ENCODE measurements at regions not wholly inside any gene's neighbourhood (a gene's known extent, or its start where the extent isn't known, plus 50 kb on each side); places are given as distances from the start of the nearest gene placed in this dataset.

DNA sequence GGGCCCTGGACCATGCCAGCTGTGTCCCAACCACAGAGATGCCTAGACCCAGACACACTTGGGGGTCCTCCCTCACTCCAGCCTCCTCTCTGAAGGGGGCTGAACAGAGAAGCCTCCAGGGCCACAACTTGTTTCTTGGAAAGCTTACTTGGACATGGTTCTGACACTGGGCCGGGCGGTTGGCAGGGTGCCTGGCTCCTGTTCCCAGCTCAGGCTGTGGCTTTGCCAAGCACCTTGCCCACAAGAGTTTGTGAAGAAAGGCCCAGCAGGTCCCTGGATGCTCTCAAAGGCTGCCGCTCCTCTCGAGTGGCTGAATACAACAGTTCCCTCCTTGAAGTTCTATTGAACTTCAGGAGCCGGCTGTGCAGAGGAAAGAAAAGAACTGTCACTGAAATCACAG, 181.6 kb downstream of the PTPN20 start:
- Histone ChIP-seq H3K4me1 (ENCODE audit: insufficient read depth) (no peaks in the 10 kb centered on the region), H3K4me2 (no peak overlapping the region), H3K27me3 (no peaks in the 10 kb centered on the region), H2AFZ (no peak overlapping the region), H3K27ac (no peak overlapping the region), H3K9me2 (replicated peaks; ENCODE audit: insufficient read depth) (no peaks in the 10 kb centered on the region), H3K4me3 (no peak overlapping the region), H4K20me1 (ENCODE audit: insufficient read depth, poor library complexity, severe bottlenecking) (no peaks in the 10 kb centered on the region), H3K36me3 (replicated peaks; ENCODE audit: insufficient read depth, low read depth) (no peaks in the 10 kb centered on the region), H3K79me2 (no peaks in the 10 kb centered on the region), H3K9me3 (ENCODE audit: low read depth) (no peaks in the 10 kb centered on the region)
- 97% methylated on average over 5 of the region's 5 CpGs for WGBS (ENCODE audit: low lambda C conversion rate, missing lambda C conversion rate)
- no peak for DNase-seq (ENCODE audit: low spot score)
- TF ChIP-seq EZH2phosphoT487 (IDR thresholded peaks at IDR 0.05; ENCODE audit: low read depth, severe bottlenecking, unreplicated experiment) (no peak), EZH2 (IDR thresholded peaks at IDR 0.05; ENCODE audit: borderline replicate concordance) (no peak)
- TF ChIP-seq, protein P1, sequence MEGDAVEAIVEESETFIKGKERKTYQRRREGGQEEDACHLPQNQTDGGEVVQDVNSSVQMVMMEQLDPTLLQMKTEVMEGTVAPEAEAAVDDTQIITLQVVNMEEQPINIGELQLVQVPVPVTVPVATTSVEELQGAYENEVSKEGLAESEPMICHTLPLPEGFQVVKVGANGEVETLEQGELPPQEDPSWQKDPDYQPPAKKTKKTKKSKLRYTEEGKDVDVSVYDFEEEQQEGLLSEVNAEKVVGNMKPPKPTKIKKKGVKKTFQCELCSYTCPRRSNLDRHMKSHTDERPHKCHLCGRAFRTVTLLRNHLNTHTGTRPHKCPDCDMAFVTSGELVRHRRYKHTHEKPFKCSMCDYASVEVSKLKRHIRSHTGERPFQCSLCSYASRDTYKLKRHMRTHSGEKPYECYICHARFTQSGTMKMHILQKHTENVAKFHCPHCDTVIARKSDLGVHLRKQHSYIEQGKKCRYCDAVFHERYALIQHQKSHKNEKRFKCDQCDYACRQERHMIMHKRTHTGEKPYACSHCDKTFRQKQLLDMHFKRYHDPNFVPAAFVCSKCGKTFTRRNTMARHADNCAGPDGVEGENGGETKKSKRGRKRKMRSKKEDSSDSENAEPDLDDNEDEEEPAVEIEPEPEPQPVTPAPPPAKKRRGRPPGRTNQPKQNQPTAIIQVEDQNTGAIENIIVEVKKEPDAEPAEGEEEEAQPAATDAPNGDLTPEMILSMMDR (IDR thresholded peaks at IDR 0.05; ENCODE audit: poor library complexity) = no peak

DNA sequence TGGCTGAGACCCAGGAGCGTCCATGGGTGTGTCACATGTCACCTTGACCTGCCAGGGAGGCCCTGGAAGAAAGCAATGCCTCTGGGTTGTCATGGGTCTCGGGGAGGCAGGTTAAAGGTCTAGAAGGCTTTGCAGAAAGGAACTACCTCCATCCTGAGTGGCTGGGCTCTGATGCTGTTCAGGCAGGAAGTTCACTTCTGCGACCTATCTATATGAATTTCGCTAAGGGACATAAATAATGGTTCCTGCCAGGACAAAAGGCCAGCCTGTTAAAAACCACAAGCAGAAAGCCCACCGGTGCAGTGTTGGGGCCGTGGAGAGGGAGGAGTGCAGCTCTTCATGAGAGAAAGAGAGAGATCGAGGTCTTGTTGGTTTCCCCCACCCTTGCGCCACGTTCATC, 182.9 kb downstream of the PTPN20 start:
- no peaks in the 10 kb centered on the region for H3K4me1 ChIP-seq (ENCODE audit: insufficient read depth)
- no peaks in the 10 kb centered on the region for H3K9me2 ChIP-seq (replicated peaks; ENCODE audit: insufficient read depth)
- no peaks in the 10 kb centered on the region for H3K27me3 ChIP-seq
- no peak overlapping the region for H3K4me3 ChIP-seq
- no peak for TF ChIP-seq EZH2 (IDR thresholded peaks at IDR 0.05; ENCODE audit: borderline replicate concordance)
- TF ChIP-seq, protein P1 (IDR thresholded peaks at IDR 0.05; ENCODE audit: poor library complexity) = no peak
- no peak for TF ChIP-seq EZH2phosphoT487 (IDR thresholded peaks at IDR 0.05; ENCODE audit: low read depth, severe bottlenecking, unreplicated experiment)
- H3K36me3 ChIP-seq (replicated peaks; ENCODE audit: insufficient read depth, low read depth) = no peaks in the 10 kb centered on the region
- 89% methylated on average over 9 of the region's 9 CpGs for WGBS (ENCODE audit: low lambda C conversion rate, missing lambda C conversion rate)
- no peaks in the 10 kb centered on the region for H3K9me3 ChIP-seq (ENCODE audit: low read depth)
- no peak overlapping the region for H3K27ac ChIP-seq
- no peak overlapping the region for H3K4me2 ChIP-seq
- DNase-seq (ENCODE audit: low spot score) = no peak
- H4K20me1 ChIP-seq (ENCODE audit: insufficient read depth, poor library complexity, severe bottlenecking) = no peaks in the 10 kb centered on the region
- H2AFZ ChIP-seq = no peak overlapping the region
- no peaks in the 10 kb centered on the region for H3K79me2 ChIP-seq

DNA sequence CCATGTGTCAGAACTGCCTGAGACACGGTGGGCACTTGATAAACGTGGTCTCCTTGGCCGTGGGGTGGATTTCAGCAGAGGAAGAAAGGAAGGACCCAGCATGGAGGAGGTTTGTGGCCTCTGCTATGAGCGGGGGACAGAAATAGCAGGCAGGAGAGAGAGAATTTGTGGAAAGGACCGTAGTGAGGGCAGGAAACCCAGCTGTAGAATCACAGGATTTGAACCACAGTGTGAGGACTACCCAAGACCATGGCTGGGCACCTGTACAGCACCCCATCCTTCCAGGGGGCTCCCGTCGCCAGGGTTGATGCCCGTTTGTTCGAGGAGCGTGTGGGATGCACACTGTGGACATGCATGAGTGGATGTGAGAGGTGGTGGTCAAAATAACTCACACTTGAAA, 183.4 kb downstream of the PTPN20 start:
- H3K4me3 ChIP-seq = no peak overlapping the region
- no peak overlapping the region for H3K4me2 ChIP-seq
- no peak for DNase-seq (ENCODE audit: low spot score)
- H2AFZ ChIP-seq = no peak overlapping the region
- H3K4me1 ChIP-seq (ENCODE audit: insufficient read depth) = no peaks in the 10 kb centered on the region
- no peaks in the 10 kb centered on the region for H3K27me3 ChIP-seq
- H3K9me3 ChIP-seq (ENCODE audit: low read depth) = no peaks in the 10 kb centered on the region
- TF ChIP-seq EZH2phosphoT487 (IDR thresholded peaks at IDR 0.05; ENCODE audit: low read depth, severe bottlenecking, unreplicated experiment) = no peak
- no peak for TF ChIP-seq EZH2 (IDR thresholded peaks at IDR 0.05; ENCODE audit: borderline replicate concordance)
- TF ChIP-seq, protein P1 (IDR thresholded peaks at IDR 0.05; ENCODE audit: poor library complexity) = no peak
- no peaks in the 10 kb centered on the region for H3K9me2 ChIP-seq (replicated peaks; ENCODE audit: insufficient read depth)
- no peaks in the 10 kb centered on the region for H3K79me2 ChIP-seq
- 86% methylated on average over 10 of the region's 10 CpGs for WGBS (ENCODE audit: low lambda C conversion rate, missing lambda C conversion rate)
- H3K27ac ChIP-seq = no peak overlapping the region
- no peaks in the 10 kb centered on the region for H3K36me3 ChIP-seq (replicated peaks; ENCODE audit: insufficient read depth, low read depth)
- no peaks in the 10 kb centered on the region for H4K20me1 ChIP-seq (ENCODE audit: insufficient read depth, poor library complexity, severe bottlenecking)

DNA sequence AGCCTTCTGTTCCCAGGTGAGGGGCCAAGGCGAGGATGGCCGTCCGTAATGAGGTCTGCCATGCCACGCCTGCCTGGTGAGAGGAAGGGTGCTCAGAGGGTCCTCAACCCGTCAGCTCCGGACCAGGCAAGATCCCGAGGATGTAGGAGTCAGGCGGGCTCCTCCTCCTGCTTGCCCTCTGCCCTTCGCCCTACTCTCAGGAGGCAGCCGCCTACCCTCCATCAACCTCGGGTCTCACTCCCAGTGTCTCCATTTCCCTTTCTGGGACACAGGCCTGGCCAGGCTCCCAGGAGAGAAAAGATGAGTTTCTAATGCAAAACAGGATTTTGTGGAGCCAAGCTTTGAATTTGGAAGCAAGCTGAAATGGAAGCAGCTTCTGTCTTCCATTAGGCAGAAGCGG, 184.0 kb downstream of the PTPN20 start:
- 93% methylated on average over 12 of the region's 12 CpGs for WGBS (ENCODE audit: low lambda C conversion rate, missing lambda C conversion rate)
- H3K27me3 ChIP-seq = no peaks in the 10 kb centered on the region
- no peak overlapping the region for H3K4me3 ChIP-seq
- H3K4me1 ChIP-seq (ENCODE audit: insufficient read depth) = no peaks in the 10 kb centered on the region
- no peaks in the 10 kb centered on the region for H4K20me1 ChIP-seq (ENCODE audit: insufficient read depth, poor library complexity, severe bottlenecking)
- no peaks in the 10 kb centered on the region for H3K9me2 ChIP-seq (replicated peaks; ENCODE audit: insufficient read depth)
- no peaks in the 10 kb centered on the region for H3K9me3 ChIP-seq (ENCODE audit: low read depth)
- no peak for DNase-seq (ENCODE audit: low spot score)
- no peak overlapping the region for H3K4me2 ChIP-seq
- no peaks in the 10 kb centered on the region for H3K79me2 ChIP-seq
- H3K27ac ChIP-seq = no peak overlapping the region
- no peak overlapping the region for H2AFZ ChIP-seq
- TF ChIP-seq EZH2 (IDR thresholded peaks at IDR 0.05; ENCODE audit: borderline replicate concordance) = no peak
- TF ChIP-seq EZH2phosphoT487 (IDR thresholded peaks at IDR 0.05; ENCODE audit: low read depth, severe bottlenecking, unreplicated experiment) = no peak
- TF ChIP-seq, protein P1 (IDR thresholded peaks at IDR 0.05; ENCODE audit: poor library complexity) = no peak
- H3K36me3 ChIP-seq (replicated peaks; ENCODE audit: insufficient read depth, low read depth) = no peaks in the 10 kb centered on the region

Measured in hepatocyte (in vitro differentiated cells).